VCaP (cell line): ENCODE measurements at regions not wholly inside any gene's neighbourhood (a gene's known extent, or its start where the extent isn't known, plus 50 kb on each side); places are given as distances from the start of the nearest gene placed in this dataset.

Experiments
- H3K27ac ChIP-seq: fragments of 450-650 bp; 2 replicates; pipeline ENCODE4 v1.5.1; 2017
- CTCF ChIP-seq: fragments of 450-650 bp; conservative IDR thresholded peaks from 2 replicates; pipeline ENCODE4 v1.5.1; 2017; ENCODE audit warnings: mild to moderate bottlenecking, moderate library complexity

- H3K27ac ChIP-seq = no peak overlapping the region
- TF ChIP-seq CTCF = no peak
Measured at GRCh38 chr21:28783641-28784185, 209.0 kb downstream of the LTN1 start.

GRCh38 chr21:28781602-28782276, 210.9 kb downstream of the LTN1 start:
- TF ChIP-seq CTCF = no peak; the same call in 1 of the 2 replicates

GRCh38 chr21:28779914-28780313, 212.8 kb downstream of the LTN1 start:
- TF ChIP-seq CTCF = no peak

More at GRCh38 chr21:28781602-28782276, 210.9 kb downstream of the LTN1 start:
- H3K27ac ChIP-seq = no peak overlapping the region

GRCh38 chr21:28776251-28776650, 216.4 kb downstream of the LTN1 start:
- H3K27ac ChIP-seq = peak overlapping the region; percentile 90; the same call in 1 of the 2 replicates
- no peak for TF ChIP-seq CTCF

More at GRCh38 chr21:28779914-28780313, 212.8 kb downstream of the LTN1 start:
- H3K27ac ChIP-seq = no peak overlapping the region

- H3K27ac ChIP-seq = peak overlapping the region; percentile 90
- no peak for TF ChIP-seq CTCF
Measured at GRCh38 chr21:28775071-28775470, 217.6 kb downstream of the LTN1 start.

- TF ChIP-seq CTCF = no peak
- H3K27ac ChIP-seq = peak overlapping the region; percentile 90
Measured at GRCh38 chr21:28773036-28773435, 219.6 kb downstream of the LTN1 start.

- H3K27ac ChIP-seq = peak overlapping the region; percentile 90
- no peak for TF ChIP-seq CTCF
Measured at GRCh38 chr21:28771790-28772501, 220.7 kb downstream of the LTN1 start.
